NCI-H2171 treated with DMSO at 0.1 percent for 48 hours (cell line): ENCODE measurements at regions not wholly inside any gene's neighbourhood (a gene's known extent, or its start where the extent isn't known, plus 50 kb on each side); places are given as distances from the start of the nearest gene placed in this dataset.
"Not testable (repeated sequence)": the region's sequence is repeated elsewhere in the genome, so short reads cannot be mapped to it uniquely, and the experiment has no call there.

Source experiments
- DNase-seq: peaks from one replicate; lab custom pipeline; 2025; lab: John Stamatoyannopoulos, UW

DNA sequence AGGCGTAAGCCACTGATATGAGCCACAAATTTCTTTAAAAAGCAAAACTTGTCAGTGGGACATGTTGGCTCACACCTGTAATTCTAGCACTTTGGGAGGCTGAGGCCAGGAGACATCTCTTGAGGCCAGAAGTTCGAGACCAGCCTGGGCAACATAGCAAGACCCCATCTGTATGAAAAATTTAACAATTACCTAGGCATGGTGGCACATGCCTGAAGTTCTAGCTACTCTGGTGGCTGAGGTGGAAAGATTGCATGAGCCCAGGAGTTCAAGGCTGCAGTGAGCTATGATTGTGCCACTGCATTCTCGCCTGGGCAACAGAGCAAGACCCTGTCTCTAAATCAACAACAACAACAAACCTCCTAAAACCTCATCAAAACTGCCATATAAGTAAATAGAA is 147.6 kb upstream of the BARHL2 start:
- no peak for DNase-seq

DNA sequence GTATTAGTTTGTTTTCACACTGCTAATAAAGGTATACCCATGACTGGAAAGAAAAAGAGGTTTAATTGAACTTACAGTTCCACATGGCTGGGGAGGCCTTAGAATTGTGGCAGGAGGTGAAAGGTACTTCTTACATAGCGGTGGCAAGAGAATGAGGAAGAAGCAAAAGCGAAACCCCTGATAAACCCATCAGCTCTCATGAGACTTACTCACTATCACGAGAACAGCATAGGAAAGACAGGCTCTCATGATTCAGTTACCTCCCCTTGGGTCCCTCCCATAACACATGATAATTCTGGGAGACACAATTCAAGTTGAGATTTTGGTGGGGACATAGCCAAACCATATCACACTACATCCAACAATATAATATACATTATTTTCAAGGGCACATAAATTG is 145.7 kb upstream of the BARHL2 start:
- no peak for DNase-seq

DNA sequence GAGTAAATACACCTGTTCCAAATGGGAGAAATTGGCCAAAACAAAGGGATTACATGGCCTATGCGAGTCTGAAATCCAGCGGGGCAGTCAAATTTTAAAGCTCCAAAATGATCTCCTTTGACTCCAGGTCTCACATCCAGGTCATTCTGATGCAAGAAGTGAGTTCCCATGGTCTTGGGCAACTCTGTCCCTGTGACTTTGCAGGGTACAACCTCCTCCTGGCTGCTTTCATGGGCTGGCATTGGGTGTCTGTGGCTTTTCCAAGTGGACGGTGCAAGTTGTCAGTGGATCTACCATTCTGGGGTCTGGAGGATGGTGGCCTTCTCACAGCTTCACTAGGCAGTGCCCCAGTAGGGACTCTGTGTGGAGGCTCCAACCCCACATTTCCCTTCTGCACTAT is 144.3 kb upstream of the BARHL2 start:
- not testable (repeated sequence) for DNase-seq

DNA sequence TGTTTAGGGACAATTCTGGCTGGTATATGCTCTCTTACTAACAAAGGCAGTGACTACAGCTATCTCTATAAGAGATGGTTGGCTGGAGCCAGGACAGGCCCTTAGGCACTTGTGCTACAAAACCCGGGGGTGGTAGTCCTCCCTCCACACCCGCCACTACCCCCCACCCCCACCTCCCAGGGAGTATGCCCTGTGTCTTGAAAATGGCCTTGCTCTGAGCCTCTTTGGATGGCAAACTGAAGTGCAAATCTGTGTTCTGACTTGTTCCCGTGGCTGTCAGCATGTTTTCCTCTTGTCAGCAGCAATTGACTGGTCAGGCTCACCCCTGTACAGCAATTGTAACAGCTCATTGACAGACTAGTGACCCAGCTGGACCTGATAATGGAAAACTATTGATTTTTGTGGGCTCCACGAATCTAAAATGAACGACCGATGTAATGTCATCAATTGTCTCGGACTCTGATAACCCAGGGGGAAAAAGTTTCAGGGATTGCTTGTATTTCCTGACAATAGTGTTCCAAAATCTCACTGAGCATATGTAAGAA is 139.4 kb upstream of the BARHL2 start:
- DNase-seq: no peak

DNA sequence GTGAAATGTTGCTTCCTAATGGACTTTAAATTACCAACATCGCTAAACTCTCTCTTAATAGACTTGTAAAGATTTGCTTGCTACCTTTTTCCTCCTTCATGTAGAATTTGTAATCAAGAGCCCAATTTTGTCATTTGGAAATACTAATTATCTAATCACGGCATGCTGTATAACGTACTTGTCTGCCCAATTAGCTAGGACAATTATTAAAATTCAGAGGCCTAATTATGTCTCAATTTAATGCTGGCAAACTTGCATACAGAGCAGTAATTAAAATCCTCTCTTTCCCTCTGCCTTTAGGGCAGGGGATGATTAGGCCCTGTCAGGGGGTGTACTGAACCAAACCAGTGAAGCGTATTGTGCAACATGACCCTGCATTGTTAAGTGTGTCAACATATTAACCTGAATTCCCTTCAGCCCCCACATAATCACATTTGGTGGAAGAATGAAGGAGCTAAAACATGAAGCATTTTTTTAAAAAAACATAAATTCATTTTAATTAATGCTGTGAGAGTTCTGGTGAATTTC is 137.4 kb upstream of the BARHL2 start:
- DNase-seq: no peak

DNA sequence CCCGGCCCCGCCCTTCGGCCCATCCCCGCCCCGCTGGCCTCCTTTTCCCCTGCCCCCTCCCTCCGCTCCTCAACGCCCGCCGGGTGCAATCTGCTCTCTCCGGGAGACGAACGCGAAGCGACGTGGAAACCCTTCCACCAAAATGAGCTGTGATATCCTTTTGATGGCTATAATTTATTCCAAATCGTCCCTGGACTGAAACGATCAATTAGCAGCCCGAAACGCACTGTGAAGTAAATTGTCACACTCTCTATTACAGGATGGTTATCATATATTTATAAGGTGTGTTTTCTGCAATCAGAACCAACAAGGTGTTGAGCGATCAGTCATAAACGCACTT is 134.6 kb upstream of the BARHL2 start:
- DNase-seq: peak; percentile 75

DNA sequence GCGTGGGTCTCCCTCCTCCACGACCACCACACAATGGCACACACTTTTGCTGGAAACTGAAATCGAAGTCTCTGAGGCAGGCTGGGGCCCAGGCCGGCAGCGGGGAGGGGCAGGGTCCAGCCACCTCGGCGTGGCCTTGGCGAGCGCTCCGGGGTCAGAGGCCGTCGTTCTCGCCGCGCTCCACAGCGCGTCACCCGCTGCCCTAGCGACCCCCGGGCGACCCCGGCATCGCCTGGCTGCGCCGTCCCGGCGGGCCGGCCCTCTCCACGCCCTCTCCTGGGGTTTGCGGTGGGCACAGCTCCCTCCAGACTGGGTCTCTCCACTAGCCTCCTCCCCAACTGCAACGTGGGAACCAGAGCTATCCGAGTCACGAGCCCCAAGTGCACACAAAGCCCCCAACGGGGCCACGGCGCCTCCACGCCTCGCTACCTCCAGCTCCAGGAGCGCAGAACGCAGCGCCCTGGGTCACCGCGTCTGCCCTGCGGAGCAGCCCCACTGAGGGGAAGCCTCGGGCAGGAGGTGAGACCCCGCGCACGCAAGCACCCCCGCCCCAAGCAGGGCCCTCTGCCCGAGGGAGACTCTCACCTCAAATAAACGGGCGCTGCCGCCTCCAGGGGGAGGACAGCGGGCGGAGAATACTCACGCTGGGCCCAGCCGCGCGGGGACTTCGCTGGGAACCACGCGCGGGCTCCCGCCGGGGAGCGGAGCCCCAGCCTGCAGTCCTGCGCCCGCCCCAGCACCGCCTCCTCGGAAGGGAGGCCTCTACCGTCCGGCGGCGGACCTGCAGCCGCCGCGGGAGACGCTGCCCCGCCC is 134.0 kb upstream of the BARHL2 start:
- DNase-seq: peak; percentile 35

DNA sequence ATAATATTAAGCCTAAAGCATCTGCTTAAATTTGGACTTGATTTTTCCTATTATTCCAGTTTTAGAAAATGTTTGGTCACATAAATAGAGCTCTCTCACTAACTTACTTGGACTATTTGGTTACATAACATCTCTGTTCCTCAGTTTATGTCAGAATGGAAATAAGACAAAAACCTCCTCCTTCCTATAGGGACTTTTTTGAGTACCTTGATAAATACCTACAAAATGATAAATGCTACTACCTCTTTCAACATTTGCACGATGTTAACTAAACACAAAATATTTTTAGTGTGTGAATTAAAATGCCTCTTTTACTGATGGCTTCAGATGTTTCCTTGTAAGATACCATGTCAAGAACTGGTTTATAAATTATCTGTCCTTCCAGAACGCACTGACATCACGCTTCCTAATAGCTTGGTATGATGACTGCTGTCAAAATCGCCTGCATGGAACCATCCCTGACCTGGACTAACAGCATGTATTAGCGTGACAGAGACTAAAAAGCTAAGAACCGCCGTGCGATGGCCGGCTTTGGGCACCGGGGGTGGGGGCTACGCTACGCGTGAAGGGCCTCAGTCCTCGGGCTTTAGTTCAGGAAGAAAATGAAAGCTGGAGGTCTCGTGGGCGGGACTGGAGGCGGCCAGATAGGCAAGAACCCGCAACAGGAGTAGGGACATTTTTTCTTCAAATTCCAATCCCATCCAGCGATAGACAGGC is 133.2 kb upstream of the BARHL2 start:
- no peak for DNase-seq

DNA sequence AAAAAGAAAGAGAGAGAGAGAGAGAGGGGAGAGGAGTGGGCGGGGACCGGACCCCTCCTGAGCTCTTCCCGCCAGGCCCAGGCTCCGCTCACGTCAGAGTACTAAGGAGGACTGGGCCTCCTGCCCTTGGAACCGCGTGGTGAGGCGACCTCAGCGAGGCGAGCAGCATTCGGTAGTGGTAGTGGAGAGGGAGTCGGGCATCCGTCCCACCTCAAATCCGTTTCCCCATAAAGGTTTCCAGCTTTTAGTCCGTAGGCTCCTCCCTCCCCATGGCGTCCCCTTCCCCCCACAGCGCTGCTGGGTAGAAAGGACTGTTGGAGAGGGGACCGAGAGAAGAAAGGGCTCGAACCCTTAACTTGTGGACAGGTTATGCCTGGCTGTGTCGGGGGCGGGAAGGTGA is 124.4 kb upstream of the BARHL2 start:
- no peak for DNase-seq

DNA sequence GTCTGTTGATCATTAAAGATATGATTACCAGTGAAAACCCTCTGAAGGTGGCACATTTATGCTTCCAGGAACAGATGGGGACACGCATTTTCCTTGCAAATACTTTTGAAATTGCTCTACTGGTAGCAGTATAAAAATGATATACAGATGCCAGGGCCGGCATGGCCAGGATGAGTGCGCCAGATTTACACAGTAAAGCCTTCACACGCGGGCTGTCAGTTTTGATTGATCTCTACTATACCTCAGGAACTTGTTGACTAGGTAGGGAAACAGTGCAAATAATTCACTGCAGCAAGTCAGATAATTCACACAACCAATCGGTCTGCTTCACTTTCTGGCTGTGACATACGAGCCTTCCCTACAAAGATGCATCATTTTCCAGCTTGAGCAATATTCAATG is 123.2 kb upstream of the BARHL2 start:
- no peak for DNase-seq

DNA sequence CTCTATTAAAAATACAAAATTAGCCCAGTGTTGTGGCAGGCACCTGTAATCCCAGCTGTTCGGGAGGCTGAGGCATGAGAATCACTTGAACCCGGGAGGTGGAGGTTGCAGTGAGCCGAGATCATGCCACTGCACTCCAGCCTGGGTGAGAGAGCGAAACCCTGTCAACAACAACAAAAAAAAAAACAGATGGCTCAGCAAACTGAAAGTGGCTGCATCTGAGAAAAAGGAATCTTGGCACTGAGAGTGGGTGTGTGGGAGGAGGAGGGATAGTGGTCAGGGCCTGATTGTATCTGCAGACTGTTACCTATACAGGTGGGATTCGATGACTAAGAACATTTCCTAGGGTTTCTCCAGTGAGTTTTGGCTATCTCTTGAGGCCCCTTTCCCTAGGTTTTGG is 122.2 kb upstream of the BARHL2 start:
- no peak for DNase-seq

DNA sequence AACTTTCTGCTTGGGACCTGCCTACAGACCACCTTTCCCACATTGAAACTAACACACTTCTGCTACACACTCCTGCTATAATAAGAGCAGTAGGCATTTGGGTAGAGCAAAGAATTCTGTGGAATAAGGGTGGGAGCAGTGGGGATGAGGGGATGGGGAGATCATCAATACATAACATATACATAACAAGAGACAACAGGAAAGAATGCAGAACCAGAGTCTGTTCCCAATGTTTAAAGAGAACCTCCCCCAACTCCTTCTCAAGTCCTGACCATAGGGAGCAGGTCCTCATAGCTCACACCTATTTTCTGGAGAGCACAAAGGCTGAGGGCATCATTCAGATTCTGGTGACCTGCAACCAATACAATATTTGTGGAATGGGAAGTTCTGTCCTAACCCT is 121.6 kb upstream of the BARHL2 start:
- DNase-seq: no peak

DNA sequence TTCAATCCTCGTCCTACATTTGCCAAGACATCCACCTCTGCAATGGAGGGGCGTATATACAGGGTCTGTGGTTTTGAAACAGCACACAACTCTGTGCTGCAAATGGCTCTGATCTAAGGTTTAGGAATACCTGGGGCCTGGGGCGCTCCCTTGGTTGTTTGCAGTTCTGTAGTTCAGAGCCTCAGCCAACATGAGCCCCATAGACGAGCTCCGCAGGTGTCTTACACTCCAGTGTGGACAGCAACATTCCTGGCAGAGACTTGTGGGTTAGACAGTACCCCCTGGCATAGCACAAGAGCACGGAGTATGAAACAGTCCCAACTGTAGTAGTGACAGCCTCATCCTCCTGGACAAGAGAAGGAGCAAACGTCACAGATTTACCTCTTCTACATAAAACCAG is 120.3 kb upstream of the BARHL2 start:
- DNase-seq: no peak

DNA sequence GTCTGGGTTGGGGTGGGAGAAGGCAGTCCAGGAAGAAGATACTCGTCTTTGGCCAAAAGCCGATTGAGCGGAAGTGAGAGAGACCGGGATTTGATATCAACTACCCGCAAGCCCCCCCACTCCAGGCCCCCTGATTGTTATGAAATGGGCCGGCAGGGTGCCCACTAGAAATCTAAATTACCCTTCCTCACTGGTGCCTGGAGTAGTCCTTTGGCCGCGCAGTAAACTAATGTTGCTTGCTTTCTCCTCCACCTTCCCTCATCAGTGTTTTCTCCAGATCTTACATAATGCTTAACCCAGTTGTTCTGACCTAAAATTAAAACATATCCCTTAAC is 119.2 kb upstream of the BARHL2 start:
- no peak for DNase-seq

DNA sequence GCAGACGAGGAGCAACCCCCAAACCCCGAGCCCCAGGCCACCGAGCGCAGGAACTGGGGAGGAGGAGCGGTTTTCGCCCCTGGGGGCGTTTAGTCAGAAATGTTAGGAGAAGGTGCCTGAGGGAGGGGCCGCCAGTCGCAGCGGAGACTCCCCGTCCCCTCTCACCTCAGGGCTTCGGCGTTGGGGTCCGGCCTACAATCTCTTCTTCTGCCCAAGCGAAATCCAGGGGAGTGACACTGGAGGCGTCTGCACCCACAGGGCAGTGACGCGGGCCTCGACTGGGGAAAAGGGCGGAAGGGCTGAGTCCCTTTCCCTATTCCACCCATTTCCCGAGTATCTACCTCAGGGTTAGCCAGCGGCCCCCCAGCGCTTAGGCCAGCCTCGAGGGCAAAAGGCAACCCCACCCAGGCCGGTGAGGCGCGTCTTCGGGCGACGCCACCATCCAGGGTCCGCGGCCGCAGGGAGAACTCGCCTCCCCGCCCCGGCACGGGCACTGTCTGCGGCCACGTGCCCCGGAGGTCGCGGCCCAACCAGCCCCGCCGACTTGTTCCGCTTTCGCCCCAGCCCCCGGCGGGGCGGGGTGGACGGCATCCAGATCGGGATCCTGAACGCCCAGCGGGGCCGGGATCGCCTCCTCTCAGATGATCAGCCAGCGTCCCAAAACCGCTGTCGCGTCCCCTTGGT is 118.7 kb upstream of the BARHL2 start:
- DNase-seq: no peak

DNA sequence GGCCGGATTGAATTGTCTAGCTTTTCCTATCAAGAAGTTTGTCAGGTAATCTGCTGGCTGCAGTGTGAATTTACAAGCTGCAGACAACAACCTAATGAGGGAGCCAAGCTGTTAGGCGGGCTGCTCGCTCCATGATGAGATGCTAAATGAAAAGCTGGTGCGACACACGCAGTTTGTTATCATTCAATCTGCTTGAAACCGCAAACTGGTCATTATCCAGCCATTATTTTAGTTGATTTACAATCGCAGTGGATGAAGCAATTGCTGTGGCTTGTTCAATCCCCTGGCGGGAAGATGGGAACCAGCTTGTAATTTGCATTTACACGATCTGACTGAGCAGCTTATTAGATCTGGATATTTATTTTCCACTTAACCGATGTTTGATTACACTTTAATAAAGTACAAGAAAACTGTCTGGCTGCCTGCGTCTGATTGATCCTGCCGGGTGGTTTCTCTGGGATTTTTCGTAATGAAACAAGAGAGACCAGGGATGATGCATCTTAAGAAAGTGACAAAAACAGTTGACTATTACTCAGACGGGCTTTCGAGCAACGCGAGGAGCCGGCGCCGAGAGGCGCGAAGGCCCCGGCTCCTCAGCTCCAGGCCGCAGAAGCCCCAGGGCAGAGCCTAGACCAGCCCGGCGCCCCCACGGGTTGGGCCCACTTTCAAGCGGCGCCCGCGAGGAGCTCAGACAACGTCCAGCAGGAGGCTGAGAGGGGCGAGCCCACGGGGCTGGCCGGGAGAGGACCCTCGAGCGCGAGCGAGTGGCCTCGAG is 118.0 kb upstream of the BARHL2 start:
- DNase-seq: no peak

DNA sequence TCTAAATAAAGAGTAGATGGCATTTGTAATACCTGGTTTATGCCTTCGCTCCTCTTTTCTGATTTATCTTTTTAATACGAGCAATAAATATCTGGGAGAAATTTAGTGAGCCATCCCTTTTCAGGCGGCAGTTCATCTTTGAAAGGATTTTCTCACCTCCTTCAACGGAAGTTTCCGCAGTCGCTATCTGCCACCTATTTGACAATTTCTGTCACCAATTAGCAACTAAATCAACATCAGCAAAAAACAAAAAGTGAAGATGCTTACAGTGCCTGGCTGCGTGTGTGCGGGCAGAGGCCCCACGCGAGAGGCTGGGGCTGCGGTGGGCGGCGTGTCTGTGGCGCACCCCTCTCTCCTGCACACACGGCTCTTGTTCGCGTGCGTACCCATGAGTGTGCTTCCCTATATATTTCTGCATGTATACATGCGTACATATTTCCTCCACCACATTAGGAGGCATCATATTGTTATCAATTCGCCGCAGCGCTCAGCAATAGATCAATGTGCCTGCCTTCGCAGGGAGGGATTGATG is 117.3 kb upstream of the BARHL2 start:
- no peak for DNase-seq

DNA sequence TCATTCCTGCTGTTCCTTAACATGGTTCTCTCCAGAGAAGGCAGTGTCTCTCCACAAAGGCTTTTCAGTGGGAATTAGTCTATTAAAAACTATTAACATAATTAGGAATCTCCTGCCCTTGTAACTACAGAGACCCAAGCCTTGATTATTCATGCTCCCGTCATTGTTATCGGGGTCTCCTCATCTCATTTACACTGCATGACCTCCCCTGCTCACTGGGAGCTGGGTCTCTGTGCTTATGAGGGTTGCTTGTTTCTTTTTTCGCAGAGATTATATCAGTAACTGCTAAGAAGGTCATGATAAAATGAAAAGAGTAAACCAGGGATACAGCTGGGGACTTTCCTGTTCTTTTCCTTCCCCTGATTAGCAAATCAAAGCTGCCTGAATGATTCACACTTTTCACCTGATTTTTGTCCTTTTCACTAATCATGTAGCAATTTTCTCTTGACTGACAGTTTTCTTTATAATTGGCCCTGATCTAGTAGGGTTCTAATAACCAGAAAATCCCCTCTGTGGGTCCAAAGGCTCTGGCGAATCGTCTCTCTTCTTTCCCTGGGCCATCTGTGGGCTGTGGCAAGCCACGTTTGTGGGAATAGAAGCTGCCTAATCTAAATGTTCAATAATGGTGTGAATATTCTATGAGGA is 116.5 kb upstream of the BARHL2 start:
- DNase-seq: no peak

DNA sequence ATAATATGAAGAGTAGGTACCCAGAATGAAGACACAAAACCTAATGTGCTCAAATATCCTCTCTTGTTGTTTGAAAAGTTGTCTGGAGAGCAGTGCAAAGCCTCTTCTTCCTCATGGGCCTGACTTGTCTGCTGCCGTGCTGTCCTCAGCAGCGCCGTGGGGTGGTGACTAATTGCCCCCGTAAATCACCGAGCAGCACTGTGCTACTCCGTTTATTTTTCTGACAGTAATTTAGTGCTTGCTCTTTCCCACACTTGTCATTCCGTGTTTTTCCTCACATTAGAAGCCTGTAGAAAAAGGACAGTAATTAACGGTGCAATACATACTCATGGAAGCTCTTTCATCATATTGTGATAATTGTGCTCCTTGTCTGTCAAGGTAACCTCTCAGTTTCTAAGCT is 114.8 kb upstream of the BARHL2 start:
- DNase-seq: no peak

DNA sequence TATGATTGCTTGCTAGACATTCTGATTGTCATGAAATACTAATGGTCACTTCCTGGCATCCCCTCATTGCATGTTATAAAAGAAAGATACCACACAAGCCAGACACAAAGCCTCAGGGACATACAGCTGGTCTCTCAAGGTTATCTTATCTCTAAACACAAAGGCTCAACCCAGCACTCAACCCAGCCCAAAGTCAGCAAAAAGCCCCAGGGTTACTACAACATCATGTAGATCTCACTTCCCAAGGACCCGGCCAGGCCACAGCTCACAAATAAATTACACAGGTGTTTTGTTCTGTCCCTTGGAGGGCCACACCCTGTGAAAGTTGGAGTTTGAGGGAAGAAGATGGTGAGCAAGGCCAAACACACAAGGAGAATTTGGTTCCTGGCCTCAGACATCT is 109.7 kb upstream of the BARHL2 start:
- DNase-seq: no peak

DNA sequence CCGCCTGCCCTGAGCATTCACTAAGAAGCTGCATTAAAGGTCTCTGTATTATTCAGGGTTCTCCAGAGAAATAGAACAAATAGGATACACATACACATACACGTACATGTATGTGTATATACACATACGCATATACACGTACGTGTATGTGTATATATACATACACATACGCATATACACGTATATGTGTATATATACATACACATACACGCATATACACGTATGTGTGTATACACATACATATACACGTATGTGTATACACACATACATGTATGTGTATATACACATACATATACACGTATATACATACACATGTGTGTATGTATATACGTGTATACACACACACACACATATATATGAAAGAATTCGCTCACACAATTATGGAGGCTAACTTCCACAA is 108.9 kb upstream of the BARHL2 start:
- no peak for DNase-seq
